ENCODE measurements at regions not wholly inside any gene's neighbourhood (a gene's known extent, or its start where the extent isn't known, plus 50 kb on each side); places are given as distances from the start of the nearest gene placed in this dataset.
"Not testable (repeated sequence)": the region's sequence is repeated elsewhere in the genome, so short reads cannot be mapped to it uniquely, and the experiment has no call there.

DNA sequence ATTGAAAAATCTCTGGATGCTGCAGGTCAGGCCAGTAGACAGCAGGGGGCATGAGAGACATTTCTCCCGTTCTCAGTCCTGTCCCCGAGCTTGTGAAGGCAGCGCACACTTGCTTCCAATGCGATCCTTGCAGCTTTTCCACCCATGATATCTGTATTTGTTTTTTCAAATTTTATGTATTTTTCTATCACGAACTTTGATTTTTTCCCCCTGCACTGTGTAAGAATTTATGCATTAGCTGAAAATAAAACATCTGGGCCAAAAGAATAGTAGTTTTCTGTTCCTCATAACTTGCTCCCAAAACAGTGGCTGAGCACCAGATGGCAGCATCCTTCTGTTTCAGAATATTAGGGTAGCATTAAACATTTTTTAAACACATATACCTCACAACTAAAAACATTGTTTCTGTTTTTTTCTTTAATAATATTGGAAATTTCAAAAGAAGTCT, 90.9 kb upstream of the PABPC3 start:
- BruUV-seq (replicated peaks); H3K36me3 ChIP-seq (ENCODE audit: control insufficient read depth, insufficient read depth, low read length); H3K27me3 Mint-ChIP-seq (ENCODE audit: insufficient read depth, unreplicated experiment); H3K9me3 ChIP-seq; H3K4me1 ChIP-seq; H3K9me3 Mint-ChIP-seq (ENCODE audit: unreplicated experiment); H3K36me3 Mint-ChIP-seq (ENCODE audit: insufficient read depth, unreplicated experiment); H3K4me3 ChIP-seq (ENCODE audit: low read depth, low read length); H3K27me3 ChIP-seq (replicated peaks; ENCODE audit: control insufficient read depth, insufficient read depth, low read length); POLR2A ChIA-PET; H3K27ac Mint-ChIP-seq (ENCODE audit: unreplicated experiment): not testable (repeated sequence)
- DNase-seq: peak in 1 of 2 experiments; percentile 22
- H3K4me3 Mint-ChIP-seq (ENCODE audit: unreplicated experiment): peak overlapping the region; percentile 15
- intact Hi-C loops (cut with micrococcal nuclease; ENCODE audit: unreplicated experiment): loop anchor here (1.0 kb wide), 2 partner anchors 32 to 109 kb away; no protein-coding TSS in a partner anchor
- CTCF ChIA-PET: interaction anchor here (0.6 to 1.4 kb wide), 6 partner anchors 10 to 109 kb away, joined by 3 to 10 read pairs (median 5); no protein-coding TSS in a partner anchor
- peak; percentile 50 to 59 for TF ChIP-seq CTCF (IDR thresholded peaks at IDR 0.05; ENCODE audit: insufficient read depth in 1 of 2, low read depth in 1 of 2, low read length in 1 of 2, severe bottlenecking in 1 of 2, unreplicated experiment in 1 of 2)
- peaks cover 14% of the 10 kb centered on the region for H3K4me1 Mint-ChIP-seq (ENCODE audit: low read depth, unreplicated experiment)

DNA sequence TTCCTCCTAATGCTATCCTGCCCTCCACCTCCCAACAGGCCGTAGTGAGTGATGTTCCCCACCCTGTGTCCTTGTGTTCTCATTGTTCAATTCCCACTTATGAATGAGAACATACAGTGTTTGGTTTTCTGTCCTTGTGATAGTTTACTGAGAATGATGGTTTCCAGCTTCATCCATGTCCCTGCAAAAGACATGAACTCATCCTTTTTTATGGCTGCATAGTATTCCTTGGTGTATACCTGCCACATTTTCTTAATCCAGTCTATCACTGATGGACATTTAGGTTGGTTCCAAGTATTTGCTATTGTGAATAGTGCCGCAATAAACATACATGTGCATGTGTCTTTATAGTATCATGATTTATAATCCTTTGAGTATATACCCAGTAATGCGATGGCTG, 88.5 kb upstream of the PABPC3 start:
- intact Hi-C loops (cut with micrococcal nuclease; ENCODE audit: unreplicated experiment); H3K4me1 Mint-ChIP-seq (ENCODE audit: low read depth, unreplicated experiment): not testable (repeated sequence)
- CTCF ChIA-PET: interaction anchor here (1.1 kb wide), 1 partner anchor 12 kb away, joined by 4 read pairs; no protein-coding TSS in a partner anchor

GRCh38 chr13:25014398-25014973, 81.5 kb upstream of the PABPC3 start:
- H3K36me3 Mint-ChIP-seq (ENCODE audit: insufficient read depth, unreplicated experiment); H3K9me3 ChIP-seq; DNase-seq; H3K4me3 Mint-ChIP-seq (ENCODE audit: unreplicated experiment); POLR2A ChIA-PET; H3K4me1 Mint-ChIP-seq (ENCODE audit: low read depth, unreplicated experiment); H3K27me3 ChIP-seq (replicated peaks; ENCODE audit: control insufficient read depth, insufficient read depth, low read length); H3K36me3 ChIP-seq (ENCODE audit: control insufficient read depth, insufficient read depth, low read length); H3K4me1 ChIP-seq; H3K27ac Mint-ChIP-seq (ENCODE audit: unreplicated experiment); CTCF ChIA-PET; BruUV-seq (replicated peaks); intact Hi-C loops (cut with micrococcal nuclease; ENCODE audit: unreplicated experiment); H3K9me3 Mint-ChIP-seq (ENCODE audit: unreplicated experiment); H3K4me3 ChIP-seq (ENCODE audit: low read depth, low read length): not testable (repeated sequence)
- H3K27me3 Mint-ChIP-seq (ENCODE audit: insufficient read depth, unreplicated experiment): peaks cover 21% of the 10 kb centered on the region

More for the DNA sequence above, 88.5 kb upstream of the PABPC3 start:
- H3K36me3 ChIP-seq (ENCODE audit: control insufficient read depth, insufficient read depth, low read length); H3K4me1 ChIP-seq; H3K9me3 ChIP-seq; H3K9me3 Mint-ChIP-seq (ENCODE audit: unreplicated experiment); H3K27me3 ChIP-seq (replicated peaks; ENCODE audit: control insufficient read depth, insufficient read depth, low read length); POLR2A ChIA-PET; H3K4me3 Mint-ChIP-seq (ENCODE audit: unreplicated experiment); DNase-seq; H3K27ac Mint-ChIP-seq (ENCODE audit: unreplicated experiment); BruUV-seq (replicated peaks); H3K36me3 Mint-ChIP-seq (ENCODE audit: insufficient read depth, unreplicated experiment); H3K4me3 ChIP-seq (ENCODE audit: low read depth, low read length): not testable (repeated sequence)
- peaks cover 14% of the 10 kb centered on the region for H3K27me3 Mint-ChIP-seq (ENCODE audit: insufficient read depth, unreplicated experiment)

- H3K4me3 Mint-ChIP-seq (ENCODE audit: unreplicated experiment): peak overlapping the region; percentile 56
- CTCF ChIA-PET; H3K27ac Mint-ChIP-seq (ENCODE audit: unreplicated experiment); BruUV-seq (replicated peaks); POLR2A ChIA-PET; H3K4me1 Mint-ChIP-seq (ENCODE audit: low read depth, unreplicated experiment); H3K4me1 ChIP-seq; H3K4me3 ChIP-seq (ENCODE audit: low read depth, low read length); H3K9me3 ChIP-seq; H3K36me3 ChIP-seq (ENCODE audit: control insufficient read depth, insufficient read depth, low read length); H3K27me3 ChIP-seq (replicated peaks; ENCODE audit: control insufficient read depth, insufficient read depth, low read length); DNase-seq; H3K36me3 Mint-ChIP-seq (ENCODE audit: insufficient read depth, unreplicated experiment); H3K9me3 Mint-ChIP-seq (ENCODE audit: unreplicated experiment); intact Hi-C loops (cut with micrococcal nuclease; ENCODE audit: unreplicated experiment): not testable (repeated sequence)
- peaks cover 32% of the 10 kb centered on the region for H3K27me3 Mint-ChIP-seq (ENCODE audit: insufficient read depth, unreplicated experiment)
These were observed 78.8 kb upstream of the PABPC3 start for GRCh38 chr13:25017176-25017575.

DNA sequence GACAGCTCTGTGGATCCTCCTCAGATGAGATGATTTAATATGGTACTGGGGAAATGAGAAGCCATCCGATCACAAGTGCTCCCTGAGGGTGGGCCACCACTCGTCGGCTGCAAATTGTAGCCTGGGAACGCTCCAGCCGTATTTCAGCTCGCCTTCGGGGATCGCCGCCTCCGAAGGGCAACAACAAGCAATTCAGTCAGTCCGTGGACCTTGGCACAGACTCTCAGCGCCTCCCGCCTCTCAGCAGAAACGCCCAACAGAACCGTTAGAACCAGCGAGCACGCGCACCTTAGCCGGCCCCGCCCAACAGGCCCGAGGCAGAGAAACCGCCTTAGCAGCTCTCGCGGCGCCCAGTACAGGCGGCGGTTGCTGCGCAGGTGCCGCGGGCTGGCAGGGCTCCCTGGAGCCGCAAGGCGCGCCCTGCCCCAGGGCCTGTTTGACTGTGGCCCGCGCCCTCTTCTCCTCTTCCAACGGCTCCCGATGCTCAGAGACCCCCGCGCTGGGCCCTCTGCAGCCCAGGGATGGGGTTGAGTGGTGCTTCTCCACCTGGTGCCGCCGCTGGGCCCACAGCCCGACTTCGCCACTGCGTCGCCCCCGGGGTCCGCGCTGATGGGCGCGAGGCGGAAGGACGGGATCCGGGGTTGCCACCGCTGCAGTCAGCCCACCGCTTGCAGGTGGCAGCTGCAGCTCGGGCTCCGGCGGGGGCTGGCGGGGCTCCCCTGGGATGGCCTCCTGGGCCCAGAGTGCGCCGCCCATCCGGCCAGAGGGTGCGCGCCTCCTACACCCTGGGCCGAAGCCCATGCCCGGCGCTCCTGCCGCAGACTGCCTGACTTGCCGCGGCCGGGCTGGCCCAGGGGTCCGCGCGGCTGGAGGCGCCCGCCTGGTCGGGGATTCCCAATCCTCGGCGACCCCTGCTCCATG, 77.9 kb upstream of the PABPC3 start:
- H3K4me3 Mint-ChIP-seq (ENCODE audit: unreplicated experiment): peak overlapping the region; percentile 56
- H3K4me1 ChIP-seq; H3K9me3 Mint-ChIP-seq (ENCODE audit: unreplicated experiment); POLR2A ChIA-PET; H3K36me3 ChIP-seq (ENCODE audit: control insufficient read depth, insufficient read depth, low read length); intact Hi-C loops (cut with micrococcal nuclease; ENCODE audit: unreplicated experiment); H3K4me1 Mint-ChIP-seq (ENCODE audit: low read depth, unreplicated experiment); H3K27me3 ChIP-seq (replicated peaks; ENCODE audit: control insufficient read depth, insufficient read depth, low read length); CTCF ChIA-PET; H3K36me3 Mint-ChIP-seq (ENCODE audit: insufficient read depth, unreplicated experiment); H3K27ac Mint-ChIP-seq (ENCODE audit: unreplicated experiment); H3K9me3 ChIP-seq; BruUV-seq (replicated peaks): not testable (repeated sequence)
- H3K4me3 ChIP-seq (ENCODE audit: low read depth, low read length): peak overlapping the region; percentile 18
- peak in 1 of 2 experiments; percentile 44 for DNase-seq
- H3K27me3 Mint-ChIP-seq (ENCODE audit: insufficient read depth, unreplicated experiment): peaks cover 30% of the 10 kb centered on the region
